Erythroblast (primary cell): ENCODE measurements at regions not wholly inside any gene's neighbourhood (a gene's known extent, or its start where the extent isn't known, plus 50 kb on each side); places are given as distances from the start of the nearest gene placed in this dataset.

ENCODE experiments used
- GATA1 ChIP-seq: IDR thresholded peaks from 2 replicates; pipeline ENCODE4 v1.6.1; 2011; ENCODE audit warnings: low read depth, mild to moderate bottlenecking, control low read depth, low read length, moderate library complexity
- POLR2A ChIP-seq: IDR thresholded peaks from 2 replicates; pipeline ENCODE4 v1.6.1; 2011; ENCODE audit warnings: mild to moderate bottlenecking, low read length

- no peak for TF ChIP-seq POLR2A
- no peak for TF ChIP-seq GATA1
These were observed 62.4 kb upstream of the PCBD1 start for GRCh38 chr10:70950801-70951200.
